ENCODE measurements at regions not wholly inside any gene's neighbourhood (a gene's known extent, or its start where the extent isn't known, plus 50 kb on each side); places are given as distances from the start of the nearest gene placed in this dataset.

- H3K9me2 ChIP-seq (replicated peaks; ENCODE audit: insufficient read depth, low read length), result no peaks in the 10 kb centered on the region
- no peak overlapping the region for H2AFZ ChIP-seq (ENCODE audit: low read depth, low read length, severe bottlenecking)
- H3K36me3 ChIP-seq (ENCODE audit: low read length), result no peaks in the 10 kb centered on the region
- H3K4me2 ChIP-seq (ENCODE audit: low read depth, low read length, poor library complexity, severe bottlenecking), result no peak overlapping the region
- no peaks in the 10 kb centered on the region for H3K79me2 ChIP-seq (ENCODE audit: insufficient read depth, low read length)
- H3K27me3 ChIP-seq (ENCODE audit: low read length), result no peaks in the 10 kb centered on the region
- H3F3A ChIP-seq (ENCODE audit: insufficient read depth), result no peaks in the 10 kb centered on the region
- H3K4me3 ChIP-seq (ENCODE audit: insufficient read depth, low read length, poor library complexity, severe bottlenecking), result no peak overlapping the region
- H3K27ac ChIP-seq (ENCODE audit: low read depth, low read length), result no peak overlapping the region
- TF ChIP-seq CTCF (IDR thresholded peaks at IDR 0.05; ENCODE audit: insufficient read depth, low read length, poor library complexity, severe bottlenecking) (no peak), EZH2phosphoT487 (conservative IDR thresholded peaks at IDR 0.05; ENCODE audit: low read length) (no peak)
- H3K9ac ChIP-seq (ENCODE audit: low read length), result no peak overlapping the region
- H4K20me1 ChIP-seq (ENCODE audit: low read depth, low read length), result no peaks in the 10 kb centered on the region
- H3K9me3 ChIP-seq (ENCODE audit: insufficient read depth, low read length), result no peaks in the 10 kb centered on the region
These were observed 157.9 kb upstream of the GRM3 start for GRCh38 chr7:86485827-86486226.

GRCh38 chr7:86479144-86479543 is 164.6 kb upstream of the GRM3 start:
- H3K79me2 ChIP-seq (ENCODE audit: insufficient read depth, low read length), result no peaks in the 10 kb centered on the region
- no peaks in the 10 kb centered on the region for H3K9me2 ChIP-seq (replicated peaks; ENCODE audit: insufficient read depth, low read length)
- H3K36me3 ChIP-seq (ENCODE audit: low read length), result no peaks in the 10 kb centered on the region
- no peak overlapping the region for H3K4me3 ChIP-seq (ENCODE audit: insufficient read depth, low read length, poor library complexity, severe bottlenecking)
- no peak for TF ChIP-seq CTCF (IDR thresholded peaks at IDR 0.05; ENCODE audit: insufficient read depth, low read length, poor library complexity, severe bottlenecking)
- no peak overlapping the region for H3K4me2 ChIP-seq (ENCODE audit: low read depth, low read length, poor library complexity, severe bottlenecking)
- H4K20me1 ChIP-seq (ENCODE audit: low read depth, low read length), result no peaks in the 10 kb centered on the region
- H3K27ac ChIP-seq (ENCODE audit: low read depth, low read length), result no peak overlapping the region
- H3F3A ChIP-seq (ENCODE audit: insufficient read depth), result no peaks in the 10 kb centered on the region
- H2AFZ ChIP-seq (ENCODE audit: low read depth, low read length, severe bottlenecking), result no peak overlapping the region
- no peak overlapping the region for H3K9ac ChIP-seq (ENCODE audit: low read length)
- H3K9me3 ChIP-seq (ENCODE audit: insufficient read depth, low read length), result no peaks in the 10 kb centered on the region
- no peaks in the 10 kb centered on the region for H3K27me3 ChIP-seq (ENCODE audit: low read length)

- Histone ChIP-seq H3K79me2 (ENCODE audit: insufficient read depth, low read length) (no peaks in the 10 kb centered on the region), H3K4me3 (ENCODE audit: insufficient read depth, low read length, poor library complexity, severe bottlenecking) (no peak overlapping the region), H3K36me3 (ENCODE audit: low read length) (no peaks in the 10 kb centered on the region), H3K27ac (ENCODE audit: low read depth, low read length) (no peak overlapping the region), H3K4me2 (ENCODE audit: low read depth, low read length, poor library complexity, severe bottlenecking) (no peak overlapping the region), H3F3A (ENCODE audit: insufficient read depth) (no peaks in the 10 kb centered on the region), H4K20me1 (ENCODE audit: low read depth, low read length) (no peaks in the 10 kb centered on the region), H3K9me3 (ENCODE audit: insufficient read depth, low read length) (no peaks in the 10 kb centered on the region), H3K9me2 (replicated peaks; ENCODE audit: insufficient read depth, low read length) (no peaks in the 10 kb centered on the region), H2AFZ (ENCODE audit: low read depth, low read length, severe bottlenecking) (no peak overlapping the region), H3K9ac (ENCODE audit: low read length) (no peak overlapping the region), H3K27me3 (ENCODE audit: low read length) (no peaks in the 10 kb centered on the region)
- TF ChIP-seq CTCF (IDR thresholded peaks at IDR 0.05; ENCODE audit: insufficient read depth, low read length, poor library complexity, severe bottlenecking), result no peak
- no peak for TF ChIP-seq EZH2phosphoT487 (conservative IDR thresholded peaks at IDR 0.05; ENCODE audit: low read length)
These were observed 166.3 kb upstream of the GRM3 start for GRCh38 chr7:86477343-86477935.

Data from SU-DHL-6 (cell line).